HepG2 (cell line): ENCODE measurements at regions not wholly inside any gene's neighbourhood (a gene's known extent, or its start where the extent isn't known, plus 50 kb on each side); places are given as distances from the start of the nearest gene placed in this dataset.

Source experiments
- CREB1 ChIP-seq, 2 experiments: fragments of 450-650 bp in 1 of 2; IDR thresholded peaks; 2 replicates each; pipeline ENCODE4 v1.6.1; 2016 to 2017; ENCODE audit warnings: control low read depth in 1 of 2, mild to moderate bottlenecking in 1 of 2, missing compliant biosample characterization in 1 of 2, missing genetic modification characterization in 1 of 2
- FOXK2 ChIP-seq: fragments of 450-650 bp; IDR thresholded peaks from 2 replicates; pipeline ENCODE4 v1.6.1; 2016
- HNF4G ChIP-seq, 2 experiments: sonication (generic) in 1 of 2; formaldehyde crosslinking in 1 of 2; IDR thresholded peaks; 2 replicates each; pipeline versions ENCODE4 v1.4.0 to v1.6.1; 2011 to 2020; ENCODE audit warnings: borderline replicate concordance in 2 of 2, low read depth in 2 of 2, mild to moderate bottlenecking in 2 of 2, low read length in 1 of 2, missing genetic modification reagents in 1 of 2, moderate library complexity in 1 of 2
- MAFF ChIP-seq: IDR thresholded peaks from 2 replicates; pipeline ENCODE4 v1.6.1; 2011; ENCODE audit warnings: low read depth, low read length, improper control_type of control experiment
- MTA1 ChIP-seq: sonication (generic); formaldehyde crosslinking; IDR thresholded peaks from 2 replicates; pipeline ENCODE4 v1.4.0; 2020; ENCODE audit warnings: missing genetic modification reagents, mild to moderate bottlenecking, borderline replicate concordance
- MYC ChIP-seq: sonication (generic); formaldehyde crosslinking; IDR thresholded peaks from 2 replicates; pipeline ENCODE4 v1.9.0; 2021; ENCODE audit warnings: missing genetic modification reagents, borderline replicate concordance
- RARA ChIP-seq: IDR thresholded peaks from 2 replicates; pipeline ENCODE4 v1.6.1; 2016; ENCODE audit warnings: missing genetic modification reagents, missing compliant biosample characterization
- SMARCC2 ChIP-seq: fragments of 450-650 bp; IDR thresholded peaks from 2 replicates; pipeline ENCODE4 v1.6.1; 2017; ENCODE audit warnings: antibody characterized with exemption, mild to moderate bottlenecking
- YEATS2 ChIP-seq: sonication (generic); formaldehyde crosslinking; IDR thresholded peaks from 2 replicates; pipeline ENCODE4 v1.4.0; 2020; ENCODE audit warnings: missing genetic modification reagents, borderline replicate concordance
- YY1 ChIP-seq: IDR thresholded peaks from 2 replicates; pipeline ENCODE4 v1.6.1; 2011; ENCODE audit warnings: low read length, low read depth, moderate library complexity, mild to moderate bottlenecking; ENCODE audit not compliant: insufficient read depth, insufficient replicate concordance
- ZNF652 ChIP-seq: IDR thresholded peaks from 2 replicates; pipeline ENCODE4 v1.6.1; 2016; ENCODE audit warnings: low read depth, borderline replicate concordance
- ZNF792 ChIP-seq: IDR thresholded peaks from 2 replicates; pipeline ENCODE4 v1.6.1; 2016
- TF ChIP-seq, protein P1 (sequence below): sonication (generic); formaldehyde crosslinking; IDR thresholded peaks from 2 replicates; pipeline ENCODE4 v1.9.0; 2022; ENCODE audit warnings: missing genetic modification reagents, mild to moderate bottlenecking, borderline replicate concordance

DNA sequence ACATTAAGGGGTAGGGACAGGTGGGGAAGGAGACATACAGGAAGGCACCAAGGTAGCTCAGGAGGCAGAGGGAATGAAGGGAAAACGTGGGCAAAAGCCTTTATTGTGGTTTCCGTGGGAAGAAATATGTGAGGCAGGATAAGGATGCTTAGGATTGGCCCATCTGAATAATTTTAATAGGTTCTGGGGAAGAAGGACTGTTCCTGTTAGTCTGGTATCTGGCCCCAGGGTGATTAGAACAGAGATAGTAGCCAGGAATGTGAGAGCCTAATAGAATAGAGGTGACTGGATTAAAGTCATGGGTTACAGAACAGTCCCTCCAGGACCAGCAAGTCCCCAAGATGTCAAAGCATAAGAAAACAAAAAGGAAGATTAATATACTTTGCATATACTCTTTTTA, 545.2 kb upstream of the CAMK1G start:
- no peak for TF ChIP-seq MYC
- TF ChIP-seq SMARCC2, result no peak
- no peak for TF ChIP-seq ZNF652 (CRISPR knock-in tag)
- no peak for TF ChIP-seq MTA1 (CRISPR knock-in tag)
- TF ChIP-seq CREB1 (IDR thresholded peaks at IDR 0.05), result no peak
- no peak for TF ChIP-seq CREB1 (CRISPR knock-in tag; IDR thresholded peaks at IDR 0.05)
- TF ChIP-seq HNF4G (IDR thresholded peaks at IDR 0.05; ENCODE audit: borderline replicate concordance, low read depth, low read length), result no peak
- no peak for TF ChIP-seq HNF4G (CRISPR knock-in tag; IDR thresholded peaks at IDR 0.05; ENCODE audit: borderline replicate concordance, low read depth)
- TF ChIP-seq FOXK2, result no peak
- TF ChIP-seq RARA, result no peak
- no peak for TF ChIP-seq YY1
- no peak for TF ChIP-seq YEATS2 (CRISPR knock-in tag)
- TF ChIP-seq, protein P1, sequence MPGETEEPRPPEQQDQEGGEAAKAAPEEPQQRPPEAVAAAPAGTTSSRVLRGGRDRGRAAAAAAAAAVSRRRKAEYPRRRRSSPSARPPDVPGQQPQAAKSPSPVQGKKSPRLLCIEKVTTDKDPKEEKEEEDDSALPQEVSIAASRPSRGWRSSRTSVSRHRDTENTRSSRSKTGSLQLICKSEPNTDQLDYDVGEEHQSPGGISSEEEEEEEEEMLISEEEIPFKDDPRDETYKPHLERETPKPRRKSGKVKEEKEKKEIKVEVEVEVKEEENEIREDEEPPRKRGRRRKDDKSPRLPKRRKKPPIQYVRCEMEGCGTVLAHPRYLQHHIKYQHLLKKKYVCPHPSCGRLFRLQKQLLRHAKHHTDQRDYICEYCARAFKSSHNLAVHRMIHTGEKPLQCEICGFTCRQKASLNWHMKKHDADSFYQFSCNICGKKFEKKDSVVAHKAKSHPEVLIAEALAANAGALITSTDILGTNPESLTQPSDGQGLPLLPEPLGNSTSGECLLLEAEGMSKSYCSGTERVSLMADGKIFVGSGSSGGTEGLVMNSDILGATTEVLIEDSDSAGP (CRISPR knock-in tag), result no peak
- TF ChIP-seq MAFF, result no peak
- no peak for TF ChIP-seq ZNF792
